HG03432 (cell line): ENCODE measurements at regions not wholly inside any gene's neighbourhood (a gene's known extent, or its start where the extent isn't known, plus 50 kb on each side); places are given as distances from the start of the nearest gene placed in this dataset.
A peak's percentile ranks its signal among the peaks of the same experiment; 100 is the strongest.
"Not testable (repeated sequence)": the region's sequence is repeated elsewhere in the genome, so short reads cannot be mapped to it uniquely, and the experiment has no call there.

Experiments used
- ATAC-seq: cut with Tn5 transposase; IDR thresholded peaks from one replicate; pipeline ENCODE4 v1.9.1; 2021; ENCODE audit warnings: mild to moderate bottlenecking, moderate library complexity; ENCODE audit not compliant: unreplicated experiment

DNA sequence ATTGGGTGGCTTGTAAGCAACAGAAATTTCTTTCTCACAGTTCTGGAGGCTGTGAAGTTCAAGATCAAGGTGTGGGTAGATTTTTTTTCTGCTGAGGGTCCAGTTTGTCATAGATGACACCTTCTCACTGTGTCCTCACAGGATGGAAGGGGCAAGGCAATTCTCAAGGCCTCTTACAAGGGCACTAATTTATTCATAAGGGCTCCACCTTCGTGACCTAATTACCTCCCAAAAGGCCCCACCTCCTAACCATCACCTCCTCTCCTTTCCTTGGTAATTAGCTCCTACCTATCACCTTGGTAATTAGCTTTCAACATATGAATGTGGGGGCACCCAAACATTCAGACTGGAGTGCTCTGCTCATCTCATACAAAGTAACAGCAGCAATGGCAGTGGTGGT lies 92.3 kb upstream of the CD44 start:
- no peak for ATAC-seq

DNA sequence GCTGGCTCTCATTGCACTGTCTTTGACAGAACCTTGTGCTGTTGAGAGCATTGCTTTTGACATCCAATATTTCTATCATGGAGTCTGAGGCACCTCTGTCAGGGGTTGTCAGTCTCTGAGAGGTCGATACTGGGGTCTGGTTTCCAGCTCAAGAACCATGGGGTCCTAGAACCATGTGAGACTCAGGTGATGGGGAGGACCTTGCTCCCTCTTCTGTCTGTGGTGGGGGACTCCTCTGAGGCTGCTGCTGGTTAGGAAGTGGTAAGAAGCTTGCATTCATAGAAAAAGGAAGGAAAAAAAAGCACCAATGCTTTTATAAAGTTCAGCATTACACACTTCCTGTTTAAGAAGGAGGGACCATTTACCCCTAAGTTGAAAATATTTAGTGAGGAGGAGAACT lies 91.8 kb upstream of the CD44 start:
- ATAC-seq: no peak

DNA sequence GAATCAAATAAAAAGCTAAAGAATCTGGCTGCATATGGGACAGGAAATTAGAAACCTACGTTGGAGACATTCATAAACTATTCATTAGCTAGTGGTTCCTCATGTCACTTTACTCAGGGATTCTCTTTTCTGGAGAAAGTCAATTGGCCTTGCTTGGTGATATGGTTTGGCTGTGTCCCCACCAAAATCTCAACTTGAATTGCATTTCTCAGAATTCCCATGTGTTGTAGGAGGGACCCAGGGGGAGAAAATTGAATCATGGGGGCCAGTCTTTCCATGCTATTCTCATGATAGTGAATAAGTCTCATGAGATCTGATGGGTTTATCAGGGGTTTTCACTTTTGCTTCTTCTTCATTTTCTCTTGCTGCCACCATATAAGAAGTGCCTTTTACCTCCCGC lies 91.2 kb upstream of the CD44 start:
- no peak for ATAC-seq

DNA sequence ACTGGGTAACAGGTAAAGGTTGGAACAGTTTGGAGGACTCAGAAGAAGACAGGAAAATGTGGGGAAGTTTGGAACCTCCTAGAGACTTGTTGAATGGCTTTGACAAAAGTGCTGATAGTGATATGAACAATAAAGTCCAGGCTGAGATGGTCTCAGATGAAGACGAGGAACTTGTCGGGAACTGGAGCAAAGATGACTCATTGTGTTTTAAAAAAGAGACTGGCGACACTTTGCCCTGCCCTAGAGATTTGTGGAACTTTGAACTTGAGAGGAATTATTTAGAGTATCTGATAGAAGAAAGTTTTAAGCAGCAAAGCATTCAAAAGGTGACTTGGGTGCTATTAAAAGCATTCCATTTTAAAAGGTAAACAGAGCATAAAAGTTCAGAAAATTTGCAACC lies 90.6 kb upstream of the CD44 start:
- not testable (repeated sequence) for ATAC-seq

DNA sequence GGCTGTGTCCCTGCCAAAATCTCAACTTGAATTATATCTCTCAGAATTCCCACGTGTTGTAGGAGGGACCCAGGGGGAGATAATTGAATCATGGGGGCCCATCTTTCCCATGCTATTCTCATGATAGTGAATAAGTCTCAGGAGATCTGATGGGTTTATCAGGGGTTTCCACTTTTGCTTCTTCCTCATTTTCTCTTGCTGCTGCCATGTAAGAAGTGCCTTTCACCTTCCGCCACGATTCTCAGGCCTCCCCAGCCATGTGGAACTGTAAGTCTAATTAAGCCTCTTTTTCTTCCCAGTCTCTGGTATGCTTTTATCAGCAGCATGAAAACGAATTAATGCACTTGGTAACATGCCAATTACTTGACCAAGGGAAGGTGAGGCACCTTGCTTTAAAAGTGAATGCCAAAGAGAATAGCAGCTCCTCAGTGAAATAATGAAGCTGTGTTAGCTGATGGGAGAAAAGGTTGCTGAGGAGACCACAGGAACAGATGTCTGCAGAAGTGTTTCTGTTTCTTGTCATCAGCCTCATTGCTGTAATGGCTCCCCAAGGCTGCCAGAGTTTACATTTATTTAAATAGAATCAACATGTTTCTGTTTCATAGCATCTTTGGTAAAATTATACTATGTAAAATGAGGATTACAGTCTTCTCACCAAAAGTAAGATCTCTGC lies 89.0 kb upstream of the CD44 start:
- peak; percentile 69 for ATAC-seq

DNA sequence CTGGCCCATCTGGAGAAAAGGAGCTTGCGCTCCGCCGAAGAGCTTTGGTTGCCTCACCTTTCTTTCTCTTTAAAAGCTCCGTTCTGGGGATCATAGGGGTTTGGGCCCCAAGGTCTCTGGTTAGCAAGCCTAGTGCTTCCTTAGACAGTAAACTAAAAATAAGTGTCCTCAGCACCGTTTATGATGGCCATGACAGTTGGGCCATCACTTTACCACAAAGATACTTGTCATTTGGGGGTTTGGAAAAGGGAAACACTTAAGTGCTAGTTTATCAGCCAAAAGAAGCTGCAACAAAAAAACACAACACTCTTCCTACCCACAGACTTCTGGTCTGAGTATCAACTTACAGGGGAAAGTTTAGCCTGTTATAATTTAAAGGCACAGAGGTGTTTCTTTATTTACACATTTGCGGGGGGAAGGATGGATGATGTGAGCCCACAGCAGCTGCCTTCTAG lies 88.4 kb upstream of the CD44 start:
- peak; percentile 50 for ATAC-seq

DNA sequence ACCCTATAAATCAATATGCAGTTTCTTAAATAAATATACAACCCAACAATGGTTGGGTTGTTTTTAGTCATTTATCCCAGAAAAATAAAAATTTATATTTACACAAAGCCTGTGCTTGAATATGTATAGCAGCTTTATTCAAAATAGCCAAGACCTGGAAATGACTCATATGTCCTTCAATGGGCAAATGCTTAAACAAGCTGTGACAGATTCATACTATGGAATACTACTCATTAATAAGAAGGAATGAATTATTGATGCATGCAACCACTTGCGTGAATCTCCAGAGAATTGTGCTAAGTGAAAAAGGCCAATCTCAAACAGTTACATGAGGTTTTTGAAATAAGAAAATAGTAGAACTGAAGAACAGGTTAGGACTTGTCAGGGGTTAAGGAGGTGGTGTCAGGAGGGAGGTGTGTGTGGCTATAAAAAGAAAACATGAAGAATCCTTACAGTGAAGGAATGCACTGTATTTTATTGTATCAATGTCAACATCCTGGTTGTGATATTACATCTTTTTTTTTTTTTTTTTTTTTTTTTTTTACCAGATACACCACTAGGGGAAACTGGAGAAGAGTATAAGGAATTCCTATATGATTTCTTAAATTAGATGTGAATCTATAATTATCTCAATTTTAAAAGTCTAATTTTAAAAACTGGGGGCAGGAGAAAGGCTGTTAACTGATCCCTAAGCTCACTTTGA lies 82.4 kb upstream of the CD44 start:
- no peak for ATAC-seq

DNA sequence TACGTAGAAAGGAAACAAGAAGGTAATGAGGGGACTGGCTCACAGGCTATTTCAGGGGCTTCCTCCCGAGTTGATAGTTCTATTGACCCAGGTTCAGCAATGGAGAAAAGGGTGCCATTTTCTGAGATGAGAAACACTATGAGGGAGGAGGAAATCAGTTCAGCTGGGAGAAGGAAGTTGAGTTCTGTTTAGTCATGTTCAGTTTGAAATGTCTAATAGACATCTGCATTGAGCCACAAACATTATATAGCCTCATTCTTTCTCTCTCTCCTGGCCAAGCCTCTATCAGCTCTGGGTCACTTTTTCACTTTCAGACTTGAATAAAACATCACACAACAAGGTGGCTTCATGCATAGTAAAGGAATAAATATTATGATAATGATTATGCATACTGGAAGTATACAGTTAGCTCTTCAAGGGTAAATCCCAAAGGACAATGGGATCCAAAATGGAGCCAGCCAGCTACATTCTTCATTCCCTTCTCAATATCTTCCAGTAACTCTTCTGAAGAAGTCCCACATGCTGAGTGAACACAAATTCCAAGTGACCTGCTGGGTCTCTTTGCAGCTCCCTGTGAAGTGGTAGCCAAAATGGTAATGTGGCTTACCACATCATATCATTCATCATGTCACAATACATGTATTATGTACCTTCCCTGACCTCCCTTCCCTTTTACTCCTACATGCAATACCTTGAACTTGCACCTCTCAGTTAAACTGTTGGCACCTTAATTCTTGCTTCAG lies 80.9 kb upstream of the CD44 start:
- ATAC-seq: no peak

DNA sequence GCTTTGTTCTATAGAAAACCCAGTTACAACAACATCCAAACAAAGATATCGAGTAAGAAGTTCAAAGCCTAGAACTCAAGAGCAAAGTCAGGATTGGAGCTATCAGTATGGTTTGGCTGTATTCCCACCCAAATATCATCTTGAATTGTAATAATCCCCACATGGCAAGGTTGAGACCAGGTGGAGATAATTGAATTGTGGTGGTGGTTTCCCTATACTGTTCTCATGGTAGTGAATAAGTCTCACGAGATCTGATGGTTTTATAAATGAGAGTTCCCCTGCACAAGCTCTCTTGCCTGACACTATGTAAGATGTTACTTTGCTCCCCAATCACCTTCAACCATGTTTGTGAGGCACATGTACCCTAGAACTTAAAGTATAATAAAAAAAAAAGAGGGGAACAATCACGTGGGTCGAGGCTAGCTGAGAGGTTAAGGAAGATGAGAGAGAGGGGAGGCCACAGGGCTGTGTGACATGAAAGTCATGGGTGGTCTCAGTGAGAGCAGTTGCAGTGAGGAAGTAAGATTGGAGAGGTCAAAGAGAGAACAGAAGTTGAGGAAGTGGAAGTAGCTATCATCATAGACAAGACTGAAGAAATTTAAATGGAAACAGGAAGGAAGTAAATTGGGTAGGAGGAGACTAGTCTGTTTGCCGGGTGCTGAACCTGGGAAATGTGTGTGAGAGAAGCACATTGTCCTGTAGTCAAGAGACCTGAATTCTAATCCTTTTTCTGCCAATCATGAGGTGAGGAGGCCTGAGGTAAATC lies 80.1 kb upstream of the CD44 start:
- ATAC-seq: no peak

DNA sequence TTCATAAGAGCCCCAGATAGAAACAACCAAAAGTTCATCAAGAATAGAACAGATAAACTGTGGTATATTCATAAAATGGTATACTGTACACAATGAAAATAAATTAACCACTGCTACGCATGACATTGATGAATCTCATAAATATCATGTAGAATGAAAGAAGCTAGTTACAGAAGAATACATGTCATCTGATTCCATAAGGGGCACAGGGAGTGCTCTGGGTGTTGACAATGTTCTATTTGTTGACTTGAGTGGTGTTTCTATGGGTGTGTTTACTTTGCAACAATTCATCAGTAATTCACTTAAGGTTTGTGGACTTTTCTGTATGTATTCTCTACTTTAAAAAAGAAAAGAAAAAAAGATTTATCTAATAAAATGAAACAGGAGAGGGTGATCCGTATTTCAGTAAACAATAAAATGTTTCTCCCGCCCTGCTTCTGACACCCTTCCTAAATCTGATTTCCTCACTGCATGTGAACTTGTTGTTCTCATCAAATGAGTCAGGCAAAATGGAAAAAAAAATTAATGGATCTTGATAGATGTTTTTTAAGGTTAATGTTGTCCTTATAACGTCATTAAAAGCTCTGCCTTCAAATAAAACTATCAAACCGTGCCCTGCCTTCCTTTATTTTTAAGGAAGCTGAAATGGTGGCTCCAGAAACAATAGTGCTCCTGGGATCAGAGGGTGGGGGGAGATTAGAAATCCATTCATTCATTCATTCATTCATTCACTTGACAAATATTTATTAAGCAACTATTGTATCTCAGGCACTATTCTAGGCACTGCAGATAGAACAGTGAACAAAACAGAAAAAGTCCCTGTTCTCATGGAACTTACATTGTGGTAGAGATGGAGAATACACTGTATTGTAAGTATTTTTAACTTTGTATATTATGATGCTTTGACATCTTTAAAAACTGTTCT lies 77.2 kb upstream of the CD44 start:
- no peak for ATAC-seq

DNA sequence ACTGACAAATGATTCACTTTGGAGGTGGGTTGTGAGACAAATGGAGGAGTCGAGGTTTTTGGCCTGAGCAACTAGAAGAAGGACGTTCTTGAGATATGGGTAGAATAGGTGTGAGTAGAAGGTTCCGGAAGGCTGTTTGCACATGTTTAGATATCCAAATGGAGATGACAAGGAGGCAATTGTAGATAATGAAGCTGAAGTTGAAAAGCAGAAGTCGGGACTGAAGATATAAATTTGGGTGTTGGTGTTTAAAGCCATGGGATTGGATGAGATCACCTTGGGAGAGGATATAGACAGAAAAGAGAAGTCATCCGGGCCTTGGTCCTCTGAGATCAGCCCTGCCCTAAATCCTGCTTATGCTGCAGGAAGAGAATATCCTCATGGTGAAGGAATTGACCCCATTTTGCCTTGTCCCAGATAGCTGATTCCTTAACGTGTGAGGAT lies 75.5 kb upstream of the CD44 start:
- no peak for ATAC-seq

DNA sequence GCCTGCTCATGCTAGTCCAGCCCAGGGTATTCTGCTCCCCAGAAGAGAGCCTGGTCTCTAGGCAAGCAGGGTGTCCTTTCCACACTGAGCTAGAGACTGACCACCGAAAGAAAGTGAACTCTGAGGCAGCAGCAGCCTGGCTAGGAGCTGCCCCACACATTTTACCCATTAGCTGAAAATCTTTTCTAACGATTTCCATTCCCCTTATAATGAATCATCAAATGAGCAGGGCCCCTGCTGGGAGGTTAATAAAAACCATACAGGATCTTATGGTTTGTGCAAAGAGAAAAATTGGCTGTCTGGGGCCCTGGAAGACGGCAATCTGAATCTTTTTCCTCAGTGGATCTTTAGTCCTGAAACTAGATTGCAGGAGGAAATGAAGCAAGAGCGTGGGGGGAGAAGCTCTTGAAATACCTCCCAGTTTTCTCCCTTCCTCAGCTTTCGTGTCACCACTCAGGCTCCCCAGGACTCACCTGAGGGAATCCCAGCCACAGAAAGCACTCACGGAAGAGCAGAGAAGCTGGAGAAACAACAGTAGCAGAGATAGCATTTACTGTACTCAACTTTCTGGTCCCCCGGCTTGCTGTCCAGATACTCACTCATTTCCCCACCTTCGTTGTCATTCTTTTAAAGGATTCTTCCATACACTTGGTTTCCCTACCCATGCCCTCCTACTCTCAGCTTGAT lies 74.7 kb upstream of the CD44 start:
- no peak for ATAC-seq

DNA sequence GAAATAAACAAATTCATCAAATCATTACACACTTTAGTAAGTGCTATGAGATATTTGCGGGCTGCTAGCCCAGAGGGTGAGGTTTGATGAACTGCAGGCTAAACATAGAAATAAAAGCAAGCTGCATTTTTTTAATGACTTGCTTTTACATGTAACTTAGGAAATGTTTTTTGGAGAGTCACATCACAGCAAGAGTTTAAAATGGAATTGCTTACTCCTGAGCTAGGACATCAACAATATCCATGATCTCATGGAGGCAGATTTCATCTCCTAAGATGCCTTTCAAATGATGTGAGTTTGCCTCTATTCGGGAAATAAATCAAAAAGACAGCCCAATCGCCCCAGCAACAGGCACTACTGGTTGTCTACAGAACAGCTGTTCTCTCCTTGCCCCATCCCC lies 73.4 kb upstream of the CD44 start:
- ATAC-seq: no peak

DNA sequence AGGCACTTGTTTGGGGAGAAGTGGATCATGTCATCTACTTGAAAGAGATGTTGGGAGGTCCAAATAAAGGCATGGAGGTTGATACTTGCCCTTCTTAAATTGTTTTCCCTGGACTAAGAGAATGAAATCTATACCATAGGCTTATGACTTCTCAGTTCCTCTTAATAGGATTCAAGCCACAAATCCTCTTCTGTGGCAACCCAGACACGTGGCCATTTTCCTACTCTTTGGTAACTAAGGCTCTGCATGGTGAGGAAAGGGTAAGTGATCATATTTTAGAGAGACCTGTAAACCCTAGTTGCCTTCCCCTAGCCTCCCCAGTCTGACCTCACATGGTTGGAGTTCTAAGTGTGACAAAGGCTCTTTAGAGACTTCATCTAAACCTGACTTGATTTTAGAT lies 72.9 kb upstream of the CD44 start:
- ATAC-seq: no peak

DNA sequence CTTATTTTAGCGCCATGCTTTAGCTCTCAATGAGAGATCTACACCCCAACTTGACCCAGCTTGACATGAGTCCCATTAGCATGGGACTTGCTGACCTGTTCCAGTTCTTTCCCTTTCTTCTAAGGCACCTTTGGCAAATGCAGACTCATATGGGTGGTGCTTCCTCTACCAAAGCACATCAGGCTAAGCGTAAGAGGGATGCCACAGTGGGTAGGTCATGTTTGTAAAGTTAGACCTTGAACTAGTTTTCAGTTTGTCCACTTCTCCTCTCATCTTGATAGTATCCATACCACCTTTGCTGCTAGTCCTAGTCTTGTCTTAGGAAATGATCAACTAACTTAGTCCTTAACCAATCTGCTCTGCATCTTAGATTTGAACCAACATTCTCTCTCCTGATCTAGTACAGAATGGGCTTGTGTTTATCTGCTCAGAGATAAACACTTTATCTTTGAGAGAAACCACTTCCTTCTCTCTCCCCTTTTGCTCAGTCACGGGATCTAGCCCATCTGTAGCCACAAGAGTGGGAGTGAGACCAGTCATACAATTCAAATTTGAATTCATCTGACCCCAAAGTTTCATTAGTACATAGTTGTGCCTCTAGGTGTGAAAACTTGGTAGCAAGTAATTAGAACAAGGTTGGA lies 72.1 kb upstream of the CD44 start:
- ATAC-seq: peak; percentile 92

DNA sequence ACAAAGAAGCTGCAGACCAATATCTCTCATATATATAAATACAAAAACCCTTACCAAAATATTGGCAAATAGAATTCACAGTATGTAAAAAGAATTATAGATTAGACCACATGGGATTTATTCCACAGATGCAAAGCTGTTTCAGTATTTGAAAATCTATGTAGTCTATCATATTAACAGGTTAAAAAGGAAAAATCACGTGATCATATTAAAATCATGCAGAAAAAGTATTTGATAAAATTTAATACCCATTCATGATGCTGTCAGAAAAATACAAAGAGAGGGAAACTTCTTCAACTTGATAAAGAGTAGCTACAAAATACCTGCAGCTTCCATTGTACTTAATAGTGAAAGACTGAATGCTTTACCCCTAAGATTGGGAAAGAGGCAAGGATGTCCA lies 67.2 kb upstream of the CD44 start:
- no peak for ATAC-seq

DNA sequence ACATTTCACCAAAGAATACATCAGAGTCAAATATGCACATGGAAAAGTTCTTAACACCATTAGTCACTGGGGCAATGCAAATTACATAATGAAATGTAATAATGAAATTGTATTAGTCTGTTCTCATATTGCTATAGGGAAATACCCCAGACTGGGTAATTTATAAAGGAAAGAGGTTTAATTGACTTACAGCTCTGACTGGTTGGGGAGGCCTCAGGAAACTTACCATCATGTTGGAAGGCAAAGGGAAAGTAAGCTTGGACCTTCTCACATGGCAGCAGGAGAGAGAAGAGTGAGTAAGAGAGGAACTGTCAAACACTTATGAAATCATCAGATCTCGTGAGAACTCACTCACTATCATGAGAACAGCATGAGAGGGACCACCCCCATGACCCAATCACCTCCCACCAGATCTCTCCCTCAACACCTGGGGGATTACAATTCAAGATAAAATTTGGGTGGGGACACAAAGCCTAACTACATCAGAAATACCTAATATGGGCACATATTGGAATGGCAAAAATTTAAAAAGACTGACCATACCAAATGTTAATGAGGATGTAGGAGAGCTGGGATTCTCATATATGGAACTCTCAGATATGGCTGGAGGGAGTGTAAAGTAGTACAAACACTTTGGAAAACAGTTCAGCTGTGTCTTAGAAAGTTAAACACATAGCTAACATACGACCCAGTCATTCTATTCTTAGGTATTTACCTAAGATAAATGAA lies 65.1 kb upstream of the CD44 start:
- ATAC-seq: no peak
